GM18867 (cell line): ENCODE measurements at regions not wholly inside any gene's neighbourhood (a gene's known extent, or its start where the extent isn't known, plus 50 kb on each side); places are given as distances from the start of the nearest gene placed in this dataset.

Experiments
- ATAC-seq: cut with Tn5 transposase; IDR thresholded peaks from one replicate; pipeline ENCODE4 v1.9.1; 2021; ENCODE audit warnings: mild to moderate bottlenecking, moderate library complexity; ENCODE audit not compliant: unreplicated experiment

DNA sequence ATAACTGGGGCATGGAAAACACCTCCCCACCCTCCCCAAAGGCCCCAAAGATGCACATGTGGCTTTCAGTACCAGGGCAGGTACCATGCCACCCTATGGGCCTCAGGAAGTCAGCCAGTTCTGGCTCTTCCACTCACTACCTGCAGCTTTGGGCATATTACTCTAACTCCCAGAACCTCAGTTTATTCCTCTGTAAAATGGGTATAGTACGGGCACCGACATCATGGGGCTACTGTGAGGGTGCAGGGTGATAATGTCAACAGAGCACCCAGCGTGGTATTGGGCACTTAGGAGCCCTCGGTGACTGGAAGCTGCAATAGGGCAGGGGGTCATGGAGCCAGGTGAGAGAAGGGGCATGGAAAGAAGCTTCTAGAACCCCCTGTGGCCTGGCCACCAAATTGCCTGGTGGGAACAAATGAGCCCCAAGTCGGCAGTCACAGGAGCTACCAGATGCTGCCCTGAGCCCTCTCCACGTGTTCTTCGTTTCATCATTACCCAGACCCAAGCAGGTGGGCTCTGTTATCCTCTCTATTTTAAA lies 512.1 kb downstream of the SHQ1 start:
- no peak for ATAC-seq

DNA sequence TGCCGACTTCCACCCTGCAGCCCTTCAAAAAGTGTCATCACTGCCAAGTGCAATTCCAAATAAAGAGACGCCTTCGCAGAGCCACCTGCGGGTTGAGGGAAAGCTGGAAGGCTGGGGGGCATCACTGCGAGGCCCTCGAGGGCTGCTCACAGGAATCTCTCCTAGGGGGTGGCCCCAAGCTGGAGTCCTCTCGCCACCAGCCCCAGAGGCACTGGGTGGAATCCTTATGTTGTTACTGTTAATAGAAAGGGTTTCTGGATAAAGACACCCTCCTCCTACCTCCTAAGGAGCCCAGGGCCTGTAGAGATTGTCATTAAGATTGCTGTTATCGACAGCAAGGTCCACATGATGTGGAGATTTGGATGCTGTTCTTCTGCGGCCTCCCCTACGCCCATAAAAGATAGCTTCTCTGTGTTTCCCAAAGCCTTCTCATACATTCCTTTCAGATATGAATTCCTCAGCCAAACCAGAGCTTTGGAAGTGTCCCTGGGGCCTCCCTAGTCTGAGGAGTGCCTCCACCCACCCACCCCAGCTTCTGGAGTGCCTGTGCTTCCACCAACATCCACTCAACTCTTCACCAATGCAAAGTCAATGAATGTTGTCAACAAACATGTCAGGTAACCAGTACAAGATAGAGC lies 512.7 kb downstream of the SHQ1 start:
- no peak for ATAC-seq

DNA sequence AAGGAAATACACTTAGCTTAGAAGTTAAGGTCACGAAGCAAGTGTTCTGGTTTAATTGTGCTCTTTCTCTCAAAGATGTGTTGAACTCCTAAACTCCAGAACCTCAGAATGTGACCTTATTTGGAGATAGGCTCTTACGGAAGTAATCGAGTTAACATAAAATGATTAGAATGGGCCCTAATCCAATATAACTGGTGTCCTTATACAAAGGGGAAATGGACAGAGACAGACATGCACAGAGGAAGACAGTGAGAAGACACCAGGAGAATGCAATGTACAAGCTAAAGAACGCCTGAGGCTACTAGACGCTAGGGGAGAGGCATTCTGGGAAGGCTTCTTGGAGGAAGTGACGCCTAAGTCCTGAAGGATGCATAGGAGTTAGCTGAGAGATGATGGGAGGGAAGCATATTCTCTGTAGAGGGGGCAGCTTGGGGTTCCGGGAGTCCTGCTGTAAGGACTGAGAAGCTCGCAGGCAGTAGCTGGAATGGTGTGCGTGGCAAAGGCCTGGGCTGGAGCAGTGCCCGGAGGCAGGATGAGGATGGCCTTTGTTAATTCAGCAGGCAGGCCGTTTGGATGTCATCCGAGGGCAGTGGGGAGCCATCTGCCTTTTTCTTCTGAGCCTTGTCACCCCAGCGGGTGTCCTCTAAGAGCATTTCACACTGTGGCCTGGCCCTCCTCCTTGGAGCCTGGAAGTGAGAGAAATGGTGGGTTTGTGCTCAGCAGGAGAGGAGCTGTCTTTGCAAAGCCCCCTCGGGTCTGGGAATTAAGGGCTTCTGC lies 513.4 kb downstream of the SHQ1 start:
- ATAC-seq: no peak

DNA sequence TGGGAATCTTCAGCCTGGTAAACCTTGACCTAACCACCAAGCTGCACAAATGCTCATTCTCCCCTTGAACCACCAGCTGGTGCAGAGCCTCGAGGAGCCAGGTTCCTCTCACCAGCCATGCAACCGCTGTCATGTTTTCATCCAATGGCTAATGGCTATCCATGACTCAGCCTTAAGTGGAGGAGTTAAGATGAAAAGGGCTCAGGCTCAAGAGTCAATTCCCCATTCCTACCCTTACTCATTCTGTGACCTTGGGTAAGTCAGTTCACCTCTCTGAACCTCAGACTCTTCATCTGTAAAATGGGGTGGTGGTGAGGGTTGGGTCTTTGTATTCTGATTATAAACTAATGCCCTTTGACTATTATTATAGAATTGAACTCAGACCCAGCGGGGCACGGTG lies 515.6 kb downstream of the SHQ1 start:
- ATAC-seq: no peak

DNA sequence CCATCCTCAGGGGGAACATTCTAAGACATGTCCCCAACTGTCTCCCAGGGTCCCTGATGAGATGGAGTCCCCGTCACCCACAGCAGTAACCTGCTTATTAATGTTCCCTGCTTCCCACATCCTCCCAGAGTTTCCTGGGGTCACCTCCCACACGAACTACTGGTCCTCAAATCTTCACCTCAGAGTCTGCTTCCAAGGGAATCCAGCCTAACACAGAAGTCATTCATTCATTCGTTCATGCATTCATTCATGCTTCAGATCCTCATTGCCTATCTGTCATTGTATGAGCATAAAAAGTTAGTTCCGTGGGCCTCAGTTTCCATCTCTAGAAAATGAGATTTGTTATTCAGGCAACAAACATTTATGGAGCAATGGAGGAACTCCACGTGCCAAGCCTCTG lies 516.2 kb downstream of the SHQ1 start:
- ATAC-seq: no peak

DNA sequence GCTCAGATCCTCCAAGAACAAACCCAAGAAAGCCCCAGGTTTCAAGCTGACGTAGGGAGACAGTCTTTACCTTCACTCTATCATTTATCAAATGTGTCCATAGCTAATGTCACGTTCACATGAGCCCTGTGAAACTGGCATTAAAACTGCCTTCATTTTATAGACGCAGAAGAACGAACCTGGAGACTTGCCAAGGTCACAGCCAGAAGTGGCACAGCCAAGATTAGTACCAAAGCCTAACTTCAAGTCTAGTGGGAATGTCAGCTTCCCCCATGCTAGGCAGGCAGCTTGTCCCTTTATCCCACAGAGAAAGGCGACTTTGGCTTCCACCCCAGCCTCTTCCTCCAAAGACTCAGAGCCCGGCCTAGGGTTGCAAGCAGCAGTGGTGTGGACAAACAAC lies 517.2 kb downstream of the SHQ1 start:
- ATAC-seq: no peak

DNA sequence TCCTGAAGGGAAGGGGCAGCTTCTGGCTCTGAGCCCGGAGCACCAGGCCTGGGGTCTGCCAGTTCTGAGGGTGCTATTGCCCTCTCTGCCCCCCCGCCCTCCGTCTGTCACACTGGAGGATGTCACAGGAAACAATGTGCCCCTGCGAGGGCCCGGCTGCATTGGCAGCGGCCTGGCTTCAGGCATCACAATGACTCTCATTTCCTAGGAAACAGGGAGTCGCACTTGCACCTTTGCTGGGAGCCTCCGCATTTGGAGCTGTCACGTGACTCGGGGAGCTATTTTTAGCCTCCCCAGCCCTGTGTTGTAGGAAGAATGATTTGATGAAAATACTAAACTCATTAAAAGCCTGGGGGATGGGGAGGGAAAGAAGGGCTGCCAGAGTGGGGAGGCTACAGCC lies 518.9 kb downstream of the SHQ1 start:
- no peak for ATAC-seq

DNA sequence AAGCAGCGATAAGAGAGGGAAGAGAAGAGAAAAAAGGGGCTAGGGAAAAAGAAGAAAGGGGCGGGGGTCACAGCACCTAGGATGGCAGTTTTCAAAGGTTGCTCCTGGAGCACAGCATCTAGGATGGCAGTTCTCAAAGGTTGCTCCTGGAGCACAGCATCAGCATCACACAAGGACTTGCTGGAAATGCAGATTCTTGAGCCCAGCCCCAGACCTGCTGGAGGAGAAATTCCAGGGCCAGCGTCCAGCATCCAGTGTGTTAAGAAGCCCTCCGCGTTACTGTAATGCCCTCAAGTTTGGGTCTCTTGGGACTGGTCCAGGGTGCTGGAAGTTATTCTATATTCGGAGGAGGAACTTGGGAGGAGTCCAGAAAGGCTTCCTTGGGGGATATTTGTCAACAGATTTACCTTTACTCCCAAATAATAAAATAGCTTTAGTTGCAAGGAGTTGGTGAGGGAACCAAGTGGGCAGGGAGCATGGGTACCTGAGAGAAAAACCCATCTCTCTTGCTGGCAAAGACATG lies 519.4 kb downstream of the SHQ1 start:
- no peak for ATAC-seq

DNA sequence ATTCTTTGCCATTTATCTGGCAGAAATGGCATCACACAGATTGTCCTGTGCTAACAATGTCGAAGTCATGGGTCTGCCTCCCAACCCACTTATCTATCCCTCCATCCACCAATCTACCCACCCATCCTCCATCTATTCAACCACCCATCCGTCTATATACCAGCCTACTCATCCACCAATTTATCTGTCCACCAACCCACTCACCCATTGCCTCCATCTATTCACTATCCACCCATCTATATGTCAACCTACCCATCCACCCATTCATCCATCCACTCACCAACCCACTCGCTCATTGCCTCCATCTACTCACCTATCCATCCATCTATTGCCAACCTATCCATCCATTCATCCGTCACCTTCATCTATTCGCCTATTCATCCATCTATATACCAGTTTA lies 521.2 kb downstream of the SHQ1 start:
- no peak for ATAC-seq

DNA sequence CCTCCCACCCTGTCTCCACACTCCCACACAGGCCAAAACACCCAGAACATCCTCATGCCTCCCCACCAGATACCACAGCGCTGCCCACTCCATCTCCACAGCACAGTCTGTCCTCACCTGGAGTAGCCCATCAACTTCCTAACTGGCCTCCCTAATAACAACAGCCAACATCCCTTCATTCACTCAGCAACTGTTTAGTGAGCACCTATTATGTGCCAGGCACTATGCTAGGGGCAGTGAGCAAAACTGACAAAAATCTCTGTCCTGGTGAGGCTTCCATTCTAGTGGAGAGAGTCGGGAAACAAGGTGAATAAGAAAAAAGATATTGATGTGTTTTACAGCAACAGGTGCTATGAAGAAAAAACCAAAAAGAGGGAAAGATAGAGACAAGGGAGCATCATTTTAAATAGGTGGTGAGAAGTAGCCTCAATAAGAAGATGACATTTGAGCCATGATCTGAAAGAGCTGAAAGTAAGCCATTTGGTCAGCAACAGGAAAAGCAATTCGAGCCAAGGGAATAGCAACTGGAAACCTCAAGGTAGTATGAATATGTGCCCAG lies 523.9 kb downstream of the SHQ1 start:
- no peak for ATAC-seq

DNA sequence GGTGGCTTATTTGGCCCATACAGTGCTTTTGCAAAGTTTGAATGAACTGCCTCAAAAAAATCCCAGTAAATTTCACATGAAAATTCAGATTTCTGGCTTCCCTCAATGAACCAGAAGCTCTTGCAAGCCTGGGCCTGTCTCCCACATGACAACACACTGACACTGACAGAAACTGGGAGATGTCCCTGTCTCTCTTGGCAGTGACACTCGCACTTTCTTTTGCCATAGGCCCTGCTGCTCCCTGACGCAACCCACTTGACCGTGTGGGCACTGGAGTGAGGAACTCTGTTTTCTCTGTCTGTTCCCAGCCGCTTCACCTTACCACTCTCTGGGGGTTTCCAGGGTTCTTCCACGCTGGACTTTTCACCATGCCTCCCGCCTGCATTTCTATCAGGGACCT lies 524.5 kb downstream of the SHQ1 start:
- ATAC-seq: no peak

DNA sequence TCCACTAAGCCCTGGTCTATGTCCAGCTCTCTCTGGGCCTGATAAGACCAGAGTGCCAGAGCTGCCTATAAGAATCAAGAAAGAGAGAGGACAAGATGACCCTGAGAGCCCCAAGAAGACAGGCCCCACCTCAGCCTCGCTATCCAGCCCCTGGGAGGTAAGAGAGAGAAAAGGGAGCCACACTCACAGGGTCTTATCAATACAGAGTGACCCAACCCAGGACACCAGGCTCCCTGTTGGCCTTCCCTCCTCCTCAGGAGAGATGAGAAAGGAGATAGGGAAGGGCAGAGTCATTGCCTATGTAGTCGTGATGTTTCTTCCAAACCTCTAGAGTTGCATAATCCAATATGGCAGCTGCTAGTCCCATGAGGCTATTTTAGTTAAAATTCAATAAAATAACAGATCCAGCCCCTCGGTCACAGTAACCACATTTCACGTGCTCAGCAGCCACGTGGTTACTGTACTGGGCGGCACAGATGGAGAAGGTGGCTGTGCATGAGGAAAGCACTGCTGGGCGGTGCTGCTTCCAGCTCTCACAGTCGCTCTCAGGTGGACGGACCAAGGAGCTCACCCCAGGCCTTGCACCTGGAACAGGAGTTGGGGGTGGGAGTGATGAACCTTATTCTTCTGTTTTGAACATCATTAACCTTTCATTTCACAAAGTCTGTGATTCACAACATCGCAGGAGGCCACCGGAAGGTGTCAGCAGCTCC lies 525.8 kb downstream of the SHQ1 start:
- no peak for ATAC-seq

DNA sequence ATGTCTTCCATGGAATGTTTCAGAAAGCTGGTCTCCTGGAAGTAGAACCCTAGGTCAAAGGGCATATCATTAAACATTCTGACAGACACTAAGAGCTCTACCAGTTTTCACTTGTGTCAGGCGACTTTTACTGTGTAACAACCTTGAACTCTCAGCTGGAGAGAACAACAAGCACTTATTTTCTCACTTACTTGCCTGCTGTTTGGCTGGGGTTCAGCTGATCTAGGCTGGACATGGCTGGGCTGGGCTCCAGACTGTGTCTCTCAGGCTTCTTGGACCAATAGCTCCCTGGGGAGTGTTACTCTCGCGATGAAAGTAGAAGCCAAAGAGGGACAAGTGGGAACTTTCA lies 527.3 kb downstream of the SHQ1 start:
- no peak for ATAC-seq

DNA sequence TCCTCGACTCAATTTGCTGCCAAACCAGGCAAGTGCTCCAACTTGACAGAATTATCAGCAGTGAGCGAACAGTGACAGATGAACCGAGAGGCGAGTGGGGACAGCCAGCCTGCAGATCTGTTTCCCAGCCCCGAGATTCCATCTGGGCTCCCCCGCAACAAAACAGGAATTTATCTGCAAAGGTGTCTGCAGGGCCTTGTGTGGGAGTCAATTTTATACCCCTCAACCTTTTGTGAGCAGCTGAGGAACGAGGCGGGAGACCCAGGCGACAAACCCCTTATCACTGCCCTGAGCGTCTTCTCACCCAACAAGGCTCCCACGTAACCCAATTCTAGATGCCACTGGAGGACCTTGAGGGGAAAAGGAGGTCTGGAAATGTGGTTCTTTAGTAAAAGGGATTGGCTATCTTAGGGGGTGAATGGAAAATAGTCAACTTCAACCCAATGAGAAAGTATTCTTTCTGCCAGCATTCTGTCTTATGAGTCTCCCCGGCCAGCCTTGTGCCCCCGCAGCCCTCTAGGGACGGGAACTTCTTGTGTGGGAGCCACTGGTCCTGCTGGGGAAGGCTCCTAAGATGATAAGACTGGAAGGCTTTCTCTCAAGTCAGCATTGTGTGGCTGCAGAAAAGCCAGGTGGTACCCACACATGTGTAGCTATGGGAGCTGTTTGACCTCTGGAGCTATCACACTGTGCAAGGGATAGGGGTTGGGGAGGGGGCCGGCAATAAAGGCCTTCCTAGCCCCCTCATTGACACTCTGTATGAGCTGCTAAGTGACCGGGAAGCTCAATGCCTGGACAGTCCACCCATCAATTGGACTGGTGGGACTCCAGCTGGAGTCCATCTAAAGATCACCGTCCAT lies 527.9 kb downstream of the SHQ1 start:
- no peak for ATAC-seq

DNA sequence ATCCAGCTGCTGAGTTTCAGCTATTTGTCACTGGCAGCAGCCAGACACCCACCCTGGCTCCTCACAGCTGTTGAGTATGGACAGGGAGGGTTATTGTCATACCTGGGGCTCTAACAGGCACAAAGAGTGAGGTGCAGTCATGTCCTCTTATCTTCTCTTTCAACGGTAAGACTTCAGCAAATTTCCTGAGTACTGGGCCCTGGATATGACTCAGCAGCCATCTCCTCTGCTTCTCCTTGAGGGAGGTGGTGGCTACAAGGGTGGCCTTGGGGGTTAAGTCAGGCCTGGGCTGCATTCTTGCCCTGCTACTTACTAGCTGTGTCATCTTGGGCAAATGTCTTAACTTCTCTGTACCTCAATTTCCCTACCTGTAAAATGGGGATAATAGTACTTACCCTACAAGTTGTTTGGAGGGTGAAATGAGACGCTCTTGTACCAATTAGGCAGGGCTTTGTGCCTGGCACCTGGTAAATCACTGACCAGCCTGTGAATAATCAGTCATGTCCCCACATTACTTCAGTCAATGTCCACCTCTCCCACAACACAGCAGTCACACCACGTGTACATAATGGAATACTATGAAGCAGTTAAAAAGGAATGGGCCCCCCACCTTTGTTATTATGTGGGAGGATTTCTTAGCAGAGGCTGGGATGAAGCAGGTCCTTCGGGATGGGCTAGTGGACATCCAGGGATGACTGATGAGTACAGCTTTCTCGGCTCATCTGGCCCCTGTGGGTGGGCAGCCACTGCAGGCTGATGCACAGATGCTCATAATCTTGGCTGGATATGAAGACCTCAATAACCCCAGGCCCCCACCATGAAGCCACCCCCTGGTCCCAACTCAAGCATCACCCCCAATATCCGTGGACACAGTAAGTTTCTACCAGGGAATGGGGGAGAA lies 528.8 kb downstream of the SHQ1 start:
- no peak for ATAC-seq

DNA sequence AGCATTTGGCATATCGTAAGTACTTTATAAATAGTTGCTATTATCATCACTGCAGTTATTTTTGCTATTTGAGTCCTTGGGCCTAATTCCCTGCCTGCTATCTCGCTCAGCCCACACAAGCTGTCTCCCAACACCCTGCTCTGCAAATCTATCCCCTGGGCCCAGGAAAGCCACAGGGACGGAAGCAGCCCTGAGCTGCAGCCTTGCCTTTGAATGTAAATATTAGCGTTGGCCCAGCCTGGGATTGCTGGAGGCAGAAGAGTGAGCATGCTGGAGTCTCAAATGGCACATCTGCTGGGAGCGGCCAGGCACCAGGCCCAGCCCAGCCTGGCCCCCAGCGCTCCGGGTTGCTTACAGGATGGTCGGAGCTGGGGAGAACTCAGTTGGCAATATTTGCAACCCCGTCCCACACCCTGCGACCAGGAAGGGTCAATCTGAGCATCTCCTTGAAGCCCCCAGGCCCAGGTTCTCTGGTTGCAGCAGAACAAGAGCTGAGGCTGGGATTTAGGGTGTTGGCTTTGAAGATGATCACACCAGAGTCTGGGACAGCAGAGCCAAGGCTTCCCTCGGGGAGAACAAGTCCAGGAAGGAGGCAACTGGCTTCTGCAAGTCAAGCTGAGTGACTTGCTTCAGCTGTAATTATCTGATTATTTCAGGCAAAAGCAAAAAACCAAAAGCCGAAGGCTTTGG lies 529.6 kb downstream of the SHQ1 start:
- ATAC-seq: no peak

DNA sequence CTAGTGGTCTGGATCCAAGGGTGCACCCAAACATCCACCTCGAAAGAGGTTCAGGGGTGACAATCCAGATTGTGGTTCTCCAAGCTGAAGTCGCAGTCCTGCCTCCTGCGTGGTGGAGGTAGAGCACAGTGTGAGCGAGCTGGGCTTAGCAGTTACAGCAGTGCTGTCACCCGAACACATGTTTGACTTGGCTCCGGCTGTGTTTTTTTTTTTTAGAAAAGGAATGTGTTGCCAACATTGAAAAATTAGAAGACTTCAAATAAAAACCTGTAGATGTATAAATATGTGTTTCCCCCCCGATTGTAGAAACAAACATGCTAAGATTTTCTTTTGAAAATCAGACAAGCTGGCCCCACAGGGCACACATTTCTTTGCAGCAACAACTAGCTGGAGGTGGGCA lies 530.8 kb downstream of the SHQ1 start:
- ATAC-seq: no peak

DNA sequence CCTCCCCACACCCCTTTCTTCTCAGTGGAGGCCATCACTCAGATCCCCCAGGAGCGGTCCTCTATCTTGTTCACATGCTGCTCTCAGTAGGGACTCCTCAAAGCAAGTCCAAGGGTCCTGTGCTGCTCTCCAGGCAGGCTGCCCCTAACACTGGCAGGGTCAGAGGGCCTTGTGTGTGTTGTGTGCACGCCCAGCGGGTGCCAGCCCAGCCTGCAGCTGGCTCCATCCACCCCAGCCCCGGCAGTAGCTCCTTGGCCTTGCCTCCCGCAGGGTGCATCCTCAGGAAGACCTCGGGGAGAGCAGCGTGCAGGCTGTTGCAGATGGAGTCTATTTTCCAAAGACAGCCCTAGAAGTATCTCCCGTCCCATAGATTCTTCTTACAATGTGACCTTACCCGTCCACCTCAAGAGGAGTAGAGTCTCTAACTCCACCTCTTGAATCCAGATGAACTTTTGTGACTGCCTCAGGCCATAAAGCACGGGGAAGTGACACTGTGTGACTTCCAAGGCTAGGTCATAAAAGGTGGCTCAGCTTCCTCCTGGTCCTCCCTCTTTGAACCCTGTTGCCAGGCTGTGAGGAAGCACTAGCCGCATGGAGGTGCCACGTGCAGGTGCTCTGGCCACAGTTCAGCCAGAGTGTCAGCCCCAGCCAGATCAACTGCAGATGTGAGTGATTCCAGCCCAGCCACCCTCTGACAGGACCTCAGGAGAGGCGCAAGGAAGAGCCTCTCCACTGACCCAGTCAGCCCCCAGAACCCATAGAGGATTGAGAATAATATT lies 531.6 kb downstream of the SHQ1 start:
- no peak for ATAC-seq
